ENCODE measurements at regions not wholly inside any gene's neighbourhood (a gene's known extent, or its start where the extent isn't known, plus 50 kb on each side); places are given as distances from the start of the nearest gene placed in this dataset.

- no TSS peak for BruUV-seq (replicated peaks)
- H3K9me3 ChIP-seq (ENCODE audit: control insufficient read depth in 1 of 2, insufficient read depth in 1 of 2, low read depth in 1 of 2, low read length in 2 of 2): no peaks in the 10 kb centered on the region
These were observed 79.7 kb upstream of the ACKR3 start for GRCh38 chr2:236489895-236490404.

GRCh38 chr2:236496340-236496739 is 73.3 kb upstream of the ACKR3 start:
- RAD21 ChIA-PET (ENCODE audit: low non-redundant PET in 1 of 2, low total read pairs in 2 of 2, uncharacterized antibody in 2 of 2, unreplicated experiment in 2 of 2): no interaction called here
- no peak overlapping the region for H3K4me2 ChIP-seq (ENCODE audit: low read length)
- H3K4me3 ChIP-seq (replicated peaks in 1 of 2; ENCODE audit: low read depth in 1 of 2, low read length in 2 of 2): no peak overlapping the region
- no peaks in the 10 kb centered on the region for H3K79me2 ChIP-seq (ENCODE audit: insufficient read depth, low read length)
- POLR2A ChIA-PET: no interaction called here
- no peaks in the 10 kb centered on the region for H3K36me3 ChIP-seq (ENCODE audit: control insufficient read depth in 1 of 2, insufficient read depth in 2 of 2, low read length in 2 of 2)
- no peak for ATAC-seq
- no TSS peak for BruUV-seq (replicated peaks)
- H3K9ac ChIP-seq (ENCODE audit: low read length): no peak overlapping the region
- intact Hi-C loops (cut with micrococcal nuclease): no loop called here
- H3K9me2 ChIP-seq (ENCODE audit: insufficient read depth): no peaks in the 10 kb centered on the region
- DNase-seq (ENCODE audit: low read depth, low spot score): no peak
- no peaks in the 10 kb centered on the region for H3K9me3 ChIP-seq (ENCODE audit: control insufficient read depth in 1 of 2, insufficient read depth in 1 of 2, low read depth in 1 of 2, low read length in 2 of 2)
- CTCF ChIA-PET: no interaction called here
- H3K27me3 ChIP-seq (ENCODE audit: insufficient read depth, low read length): peaks cover 7% of the 10 kb centered on the region; the same call in 1 of the 2 replicates
- H2AFZ ChIP-seq (ENCODE audit: low read depth, low read length, poor library complexity, severe bottlenecking): no peak overlapping the region
- H3K27ac ChIP-seq (ENCODE audit: low read depth, low read length): no peak overlapping the region
- H3K4me1 ChIP-seq (ENCODE audit: control insufficient read depth in 1 of 2, insufficient read depth in 2 of 2, low read length in 2 of 2): no peaks in the 10 kb centered on the region
- H4K20me1 ChIP-seq (ENCODE audit: insufficient read depth): no peaks in the 10 kb centered on the region
- TF ChIP-seq REST (IDR thresholded peaks at IDR 0.05; ENCODE audit: low read depth): no peak
- TF ChIP-seq ATF3 (IDR thresholded peaks at IDR 0.05): no peak
- TF ChIP-seq JUND (IDR thresholded peaks at IDR 0.05): no peak
- TF ChIP-seq SRF (IDR thresholded peaks at IDR 0.05; ENCODE audit: low read depth): no peak
- TF ChIP-seq CEBPB (IDR thresholded peaks at IDR 0.05; ENCODE audit: low read depth): no peak
- TF ChIP-seq ZBTB33 (IDR thresholded peaks at IDR 0.05; ENCODE audit: extremely low read depth, insufficient replicate concordance, low read length): no peak
- TF ChIP-seq ZFX (IDR thresholded peaks at IDR 0.05): no peak
- TF ChIP-seq SIN3A (IDR thresholded peaks at IDR 0.05; ENCODE audit: low read depth): no peak
- TF ChIP-seq EGR1 (IDR thresholded peaks at IDR 0.05; ENCODE audit: low read depth): no peak
- no peak for TF ChIP-seq ZNF274 (IDR thresholded peaks at IDR 0.05; ENCODE audit: low read depth, low read length)
- TF ChIP-seq CTCF (IDR thresholded peaks at IDR 0.05 in 2 of 3, conservative IDR thresholded peaks at IDR 0.05 in 1 of 3; ENCODE audit: borderline replicate concordance in 1 of 3, insufficient read depth in 1 of 3, low read depth in 2 of 3, low read length in 2 of 3): no peak

More at GRCh38 chr2:236489895-236490404, 79.7 kb upstream of the ACKR3 start:
- Histone ChIP-seq H3K27ac (ENCODE audit: low read depth, low read length) (no peak overlapping the region), H3K4me2 (ENCODE audit: low read length) (no peak overlapping the region), H3K27me3 (ENCODE audit: insufficient read depth, low read length) (peaks cover 13% of the 10 kb centered on the region; the same call in 1 of the 2 replicates), H3K79me2 (ENCODE audit: insufficient read depth, low read length) (no peaks in the 10 kb centered on the region), H3K4me1 (ENCODE audit: control insufficient read depth in 1 of 2, insufficient read depth in 2 of 2, low read length in 2 of 2) (no peaks in the 10 kb centered on the region), H3K36me3 (ENCODE audit: control insufficient read depth in 1 of 2, insufficient read depth in 2 of 2, low read length in 2 of 2) (no peaks in the 10 kb centered on the region), H3K9ac (ENCODE audit: low read length) (no peak overlapping the region), H4K20me1 (ENCODE audit: insufficient read depth) (no peaks in the 10 kb centered on the region), H2AFZ (ENCODE audit: low read depth, low read length, poor library complexity, severe bottlenecking) (no peak overlapping the region), H3K4me3 (replicated peaks in 1 of 2; ENCODE audit: low read depth in 1 of 2, low read length in 2 of 2) (no peak overlapping the region), H3K9me2 (ENCODE audit: insufficient read depth) (no peaks in the 10 kb centered on the region)
- RAD21 ChIA-PET (ENCODE audit: low non-redundant PET in 1 of 2, low total read pairs in 2 of 2, uncharacterized antibody in 2 of 2, unreplicated experiment in 2 of 2): no interaction called here
- POLR2A ChIA-PET: no interaction called here
- intact Hi-C loops (cut with micrococcal nuclease): no loop called here
- DNase-seq (ENCODE audit: low read depth, low spot score): no peak
- ATAC-seq: no peak
- no peak for TF ChIP-seq EZH2 (IDR thresholded peaks at IDR 0.05)
- TF ChIP-seq FOSL1 (IDR thresholded peaks at IDR 0.05; ENCODE audit: low read depth): no peak
- CTCF ChIA-PET: interaction anchor here (0.6 kb wide), 1 partner anchor 11 kb away, joined by 3 read pairs; no protein-coding TSS in a partner anchor
